ENCODE measurements at regions not wholly inside any gene's neighbourhood (a gene's known extent, or its start where the extent isn't known, plus 50 kb on each side); places are given as distances from the start of the nearest gene placed in this dataset.
"Not testable (repeated sequence)": the region's sequence is repeated elsewhere in the genome, so short reads cannot be mapped to it uniquely, and the experiment has no call there.

GRCh38 chr5:45171563-45171962 is 362.8 kb downstream of the MRPS30 start:
- Histone ChIP-seq H3K4me3 (ENCODE audit: low read length) (no peak overlapping the region), H3K27ac (ENCODE audit: low read length) (no peak overlapping the region), H2AFZ (ENCODE audit: low read length) (no peak overlapping the region), H3K4me2 (ENCODE audit: low read depth, low read length) (no peak overlapping the region), H3K9ac (ENCODE audit: low read length) (no peak overlapping the region), H3K9me2 (replicated peaks; ENCODE audit: insufficient read depth, low read length) (no peaks in the 10 kb centered on the region), H3K27me3 (replicated peaks; ENCODE audit: insufficient read depth, low read length) (no peaks in the 10 kb centered on the region), H3K79me2 (ENCODE audit: low read length) (no peaks in the 10 kb centered on the region), H3K9me3 (replicated peaks; ENCODE audit: insufficient read depth, low read length) (no peaks in the 10 kb centered on the region), H3F3A (ENCODE audit: insufficient read depth, low read length) (no peaks in the 10 kb centered on the region), H3K36me3 (replicated peaks; ENCODE audit: insufficient read depth, low read length) (no peaks in the 10 kb centered on the region), H4K20me1 (ENCODE audit: insufficient read depth, low read length) (no peaks in the 10 kb centered on the region), H3K4me1 (ENCODE audit: low read length) (no peaks in the 10 kb centered on the region)
- TF ChIP-seq CTCF (IDR thresholded peaks at IDR 0.05; ENCODE audit: low read length) (no peak), EZH2 (optimal IDR thresholded peaks at IDR 0.05; ENCODE audit: low read depth, low read length) (no peak), EZH2phosphoT487 (IDR thresholded peaks at IDR 0.05; ENCODE audit: low read length) (no peak)
- DNase-seq = no peak

- not testable (repeated sequence) for H2AFZ ChIP-seq (ENCODE audit: low read length); H3K9ac ChIP-seq (ENCODE audit: low read length); H4K20me1 ChIP-seq (ENCODE audit: insufficient read depth, low read length); H3K4me1 ChIP-seq (ENCODE audit: low read length); H3K27ac ChIP-seq (ENCODE audit: low read length); DNase-seq; H3K4me3 ChIP-seq (ENCODE audit: low read length); H3F3A ChIP-seq (ENCODE audit: insufficient read depth, low read length); H3K36me3 ChIP-seq (replicated peaks; ENCODE audit: insufficient read depth, low read length); H3K27me3 ChIP-seq (replicated peaks; ENCODE audit: insufficient read depth, low read length); H3K9me3 ChIP-seq (replicated peaks; ENCODE audit: insufficient read depth, low read length); H3K4me2 ChIP-seq (ENCODE audit: low read depth, low read length); H3K9me2 ChIP-seq (replicated peaks; ENCODE audit: insufficient read depth, low read length); H3K79me2 ChIP-seq (ENCODE audit: low read length)
These were observed 363.9 kb downstream of the MRPS30 start for GRCh38 chr5:45172634-45173033.

GRCh38 chr5:45179686-45180085 is 370.9 kb downstream of the MRPS30 start:
- no peak overlapping the region for H3K27ac ChIP-seq (ENCODE audit: low read length)
- H4K20me1 ChIP-seq (ENCODE audit: insufficient read depth, low read length) = no peaks in the 10 kb centered on the region
- no peak for TF ChIP-seq EZH2 (optimal IDR thresholded peaks at IDR 0.05; ENCODE audit: low read depth, low read length)
- TF ChIP-seq EZH2phosphoT487 (IDR thresholded peaks at IDR 0.05; ENCODE audit: low read length) = no peak
- TF ChIP-seq CTCF (IDR thresholded peaks at IDR 0.05; ENCODE audit: low read length) = no peak
- no peak overlapping the region for H3K4me2 ChIP-seq (ENCODE audit: low read depth, low read length)
- no peak for DNase-seq
- no peak overlapping the region for H2AFZ ChIP-seq (ENCODE audit: low read length)
- H3K79me2 ChIP-seq (ENCODE audit: low read length) = no peaks in the 10 kb centered on the region
- H3F3A ChIP-seq (ENCODE audit: insufficient read depth, low read length) = no peaks in the 10 kb centered on the region
- no peaks in the 10 kb centered on the region for H3K9me3 ChIP-seq (replicated peaks; ENCODE audit: insufficient read depth, low read length)
- no peaks in the 10 kb centered on the region for H3K9me2 ChIP-seq (replicated peaks; ENCODE audit: insufficient read depth, low read length)
- H3K9ac ChIP-seq (ENCODE audit: low read length) = no peak overlapping the region
- no peaks in the 10 kb centered on the region for H3K4me1 ChIP-seq (ENCODE audit: low read length)
- H3K27me3 ChIP-seq (replicated peaks; ENCODE audit: insufficient read depth, low read length) = no peaks in the 10 kb centered on the region
- H3K4me3 ChIP-seq (ENCODE audit: low read length) = no peak overlapping the region
- H3K36me3 ChIP-seq (replicated peaks; ENCODE audit: insufficient read depth, low read length) = no peaks in the 10 kb centered on the region

GRCh38 chr5:45189042-45189441 is 380.3 kb downstream of the MRPS30 start:
- DNase-seq = no peak

More at GRCh38 chr5:45189042-45189441, 380.3 kb downstream of the MRPS30 start:
- Histone ChIP-seq H3K4me1 (ENCODE audit: low read length) (no peaks in the 10 kb centered on the region), H3K27ac (ENCODE audit: low read length) (no peak overlapping the region), H3K9ac (ENCODE audit: low read length) (no peak overlapping the region), H3K9me2 (replicated peaks; ENCODE audit: insufficient read depth, low read length) (no peaks in the 10 kb centered on the region), H3K79me2 (ENCODE audit: low read length) (no peaks in the 10 kb centered on the region), H3K4me2 (ENCODE audit: low read depth, low read length) (no peak overlapping the region), H3K9me3 (replicated peaks; ENCODE audit: insufficient read depth, low read length) (no peaks in the 10 kb centered on the region), H3K36me3 (replicated peaks; ENCODE audit: insufficient read depth, low read length) (no peaks in the 10 kb centered on the region), H3K4me3 (ENCODE audit: low read length) (no peak overlapping the region), H3K27me3 (replicated peaks; ENCODE audit: insufficient read depth, low read length) (no peaks in the 10 kb centered on the region), H4K20me1 (ENCODE audit: insufficient read depth, low read length) (no peaks in the 10 kb centered on the region), H3F3A (ENCODE audit: insufficient read depth, low read length) (no peaks in the 10 kb centered on the region), H2AFZ (ENCODE audit: low read length) (no peak overlapping the region)
- TF ChIP-seq EZH2phosphoT487 (IDR thresholded peaks at IDR 0.05; ENCODE audit: low read length) = no peak
- no peak for TF ChIP-seq EZH2 (optimal IDR thresholded peaks at IDR 0.05; ENCODE audit: low read depth, low read length)
- no peak for TF ChIP-seq CTCF (IDR thresholded peaks at IDR 0.05; ENCODE audit: low read length)

Measured in MM.1S (cell line).